Loucy (cell line): ENCODE measurements at regions not wholly inside any gene's neighbourhood (a gene's known extent, or its start where the extent isn't known, plus 50 kb on each side); places are given as distances from the start of the nearest gene placed in this dataset.

Experiments used
- CTCF ChIP-seq: fragments of 200-600 bp; sonication (generic); conservative IDR thresholded peaks from 2 replicates; pipeline ENCODE4 v1.5.1; 2014; ENCODE audit warnings: mild to moderate bottlenecking, antibody characterized with exemption, low read length
- EZH2phosphoT487 ChIP-seq: fragments of 200-600 bp; IDR thresholded peaks from 2 replicates; pipeline ENCODE4 v1.6.1; 2018; ENCODE audit warnings: antibody characterized with exemption, mild to moderate bottlenecking, moderate library complexity, borderline replicate concordance

GRCh38 chr18:78178812-78179211, 800.8 kb upstream of the SALL3 start:
- TF ChIP-seq CTCF (no peak), EZH2phosphoT487 (no peak)
